Activated CD4-positive, alpha-beta T cell treated with anti-CD3 and anti-CD28 coated beads, Interleukin-2, amount 50 U/mL, for 24 hours (primary cell): ENCODE measurements at regions not wholly inside any gene's neighbourhood (a gene's known extent, or its start where the extent isn't known, plus 50 kb on each side); places are given as distances from the start of the nearest gene placed in this dataset.
"Not testable (repeated sequence)": the region's sequence is repeated elsewhere in the genome, so short reads cannot be mapped to it uniquely, and the experiment has no call there.

Experiments
- DNase-seq, 2 donors: peaks; one replicate each; pipeline ENCODE4 v3.0.0-alpha.2; 2020; ENCODE audit warnings: low read depth in 1 of 2, low spot score in 1 of 2

- no peak for DNase-seq
Observed at GRCh38 chr6:43938178-43939105, 168.4 kb downstream of the VEGFA start.

- no peak for DNase-seq
Observed at GRCh38 chr6:43937236-43938177, 167.5 kb downstream of the VEGFA start.

DNA sequence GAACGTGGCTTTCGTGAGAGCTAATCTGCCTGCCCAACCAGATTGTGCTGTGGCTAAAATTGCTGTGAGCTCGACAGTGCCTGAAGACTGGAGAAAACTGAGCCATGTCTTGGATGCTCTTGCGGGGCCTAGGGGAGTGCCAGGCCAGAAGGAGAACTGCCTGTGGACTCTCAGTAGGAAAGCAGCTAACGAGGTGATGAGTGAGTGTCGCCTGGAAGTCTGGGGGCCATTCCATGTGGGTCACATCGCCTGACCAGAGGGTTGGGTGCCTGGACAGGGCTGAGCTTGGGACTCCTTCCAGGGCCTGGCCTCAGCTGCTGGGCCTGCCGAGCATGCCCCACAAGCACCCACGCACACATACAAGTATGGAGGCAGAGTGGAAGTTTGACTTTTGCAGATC is 166.5 kb downstream of the VEGFA start:
- no peak for DNase-seq

DNA sequence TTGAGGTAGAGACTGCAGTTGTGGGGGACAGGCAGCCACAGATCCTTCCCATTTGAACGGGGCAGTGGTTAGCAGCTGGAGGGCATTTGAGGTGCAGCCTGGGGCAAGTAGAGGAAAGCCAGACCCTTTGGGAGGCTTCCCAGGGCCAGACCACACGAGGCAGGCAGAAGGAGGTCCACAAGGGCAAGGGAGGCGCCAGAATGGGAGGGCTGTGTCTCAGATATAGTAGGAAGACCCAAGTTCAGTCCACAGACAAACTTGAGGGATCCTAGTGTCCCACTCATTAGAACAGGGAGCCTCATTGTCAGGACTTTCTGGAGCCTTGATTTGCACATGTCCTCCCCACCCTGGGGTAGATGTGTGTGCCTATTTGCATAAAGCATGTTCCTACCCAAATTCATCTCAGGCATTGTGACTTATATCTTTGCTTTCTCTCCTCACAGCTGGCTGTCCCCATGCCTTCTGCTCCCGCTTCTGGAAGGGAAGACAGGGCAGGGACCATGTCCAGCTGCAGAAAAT is 166.0 kb downstream of the VEGFA start:
- DNase-seq = no peak

DNA sequence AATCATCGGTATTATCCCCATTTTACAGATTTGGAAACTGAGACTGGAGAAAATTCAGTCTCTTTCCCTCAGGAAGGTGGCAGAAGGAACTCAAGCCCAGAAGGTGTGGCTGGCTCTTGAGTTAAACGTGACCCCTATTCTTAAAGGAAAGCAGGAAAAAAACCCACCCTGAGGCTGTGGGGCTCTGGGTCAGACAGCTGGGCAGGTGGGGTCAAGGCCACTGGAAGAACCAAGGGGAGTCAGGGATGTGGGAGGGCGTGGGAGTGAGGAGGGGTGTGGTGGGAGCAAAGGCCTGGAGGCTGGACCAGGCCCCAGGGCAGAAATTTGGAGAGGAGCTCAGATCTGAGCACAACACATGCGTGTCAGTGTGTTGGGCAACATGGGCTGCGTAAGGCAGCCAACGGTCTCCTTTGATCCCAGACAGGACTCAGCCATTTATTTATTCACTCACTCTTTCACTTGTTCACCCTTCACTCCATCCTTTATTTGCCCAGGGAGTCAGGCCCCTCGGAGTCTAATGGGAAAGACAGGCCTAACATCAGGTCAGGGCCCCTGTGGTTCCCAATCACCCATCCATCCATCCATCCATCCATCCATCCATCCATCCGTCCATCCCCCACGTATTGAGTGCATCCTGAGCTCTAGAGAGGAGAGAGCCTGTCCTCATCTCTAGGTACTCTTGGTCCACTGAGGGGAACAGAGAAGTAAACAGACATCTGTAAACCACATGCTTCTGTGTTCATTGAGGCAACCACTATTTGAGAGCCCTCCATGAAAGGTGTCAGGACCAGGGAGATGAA is 165.0 kb downstream of the VEGFA start:
- no peak for DNase-seq

DNA sequence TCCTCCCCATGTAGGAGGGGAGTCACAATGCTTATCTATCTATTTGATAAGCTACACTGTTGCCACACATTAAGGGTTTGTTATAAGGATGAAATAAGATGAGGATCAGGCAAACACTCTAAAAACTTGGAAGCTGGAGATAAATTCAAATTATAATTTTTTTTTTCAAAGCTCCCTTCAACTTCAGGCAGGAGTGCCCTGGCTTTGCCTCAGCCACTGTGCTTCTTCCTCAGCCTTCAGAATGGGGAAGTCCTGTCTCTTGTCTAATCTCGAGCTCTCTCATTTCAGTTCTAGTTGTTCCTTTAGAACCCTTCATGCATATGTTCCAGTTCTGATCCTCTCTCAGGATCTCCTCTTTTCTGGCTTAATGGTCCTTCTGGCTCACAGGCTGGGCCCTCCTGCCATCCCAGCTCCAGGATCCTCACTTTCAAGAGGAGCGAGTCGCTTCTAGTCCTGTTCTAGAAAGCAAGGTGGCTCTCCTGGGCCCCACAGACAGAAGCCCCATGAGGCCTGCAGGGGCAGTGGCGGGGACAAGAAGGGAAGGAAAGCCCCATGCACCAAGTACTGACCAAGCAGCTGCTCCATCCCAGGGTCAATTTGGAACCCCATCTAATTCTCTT is 164.3 kb downstream of the VEGFA start:
- no peak for DNase-seq

DNA sequence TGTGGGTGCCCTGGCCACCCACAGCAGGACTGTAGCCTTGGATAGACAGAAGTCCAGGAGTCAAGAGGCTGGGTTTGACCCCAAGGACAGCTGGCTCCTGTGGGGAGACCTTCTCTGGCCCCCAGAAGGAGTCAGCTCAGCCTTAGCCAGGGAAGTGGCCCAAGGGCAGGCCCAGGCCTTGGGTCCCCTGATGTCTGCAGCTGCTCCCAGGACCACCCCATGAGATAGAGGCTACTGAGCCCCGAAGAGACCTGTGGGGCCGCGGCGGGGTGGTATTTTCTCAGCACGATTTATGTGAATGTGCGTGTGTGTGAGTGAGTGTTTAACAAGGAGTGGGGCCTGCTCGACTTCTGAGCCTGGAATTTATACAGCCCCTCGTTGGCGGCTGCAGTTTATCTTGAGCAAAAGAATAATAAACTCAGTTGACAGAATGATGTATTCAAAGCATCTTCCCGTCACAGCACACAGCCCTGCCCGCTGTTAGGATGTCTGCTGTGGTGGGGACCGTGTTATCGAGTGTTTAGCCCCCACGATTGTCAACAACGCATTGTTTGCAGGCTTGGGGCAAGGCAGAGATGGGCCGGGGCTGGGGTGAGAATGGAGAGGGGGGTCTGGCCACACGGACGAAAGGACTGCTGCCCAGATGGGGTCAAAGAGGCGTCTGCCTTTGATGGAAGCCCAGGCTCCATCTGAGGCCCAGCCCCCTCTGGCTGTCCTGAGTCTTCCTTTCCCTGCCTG is 163.3 kb downstream of the VEGFA start:
- no peak for DNase-seq

GRCh38 chr6:43932259-43933147 is 162.5 kb downstream of the VEGFA start:
- DNase-seq = no peak

DNA sequence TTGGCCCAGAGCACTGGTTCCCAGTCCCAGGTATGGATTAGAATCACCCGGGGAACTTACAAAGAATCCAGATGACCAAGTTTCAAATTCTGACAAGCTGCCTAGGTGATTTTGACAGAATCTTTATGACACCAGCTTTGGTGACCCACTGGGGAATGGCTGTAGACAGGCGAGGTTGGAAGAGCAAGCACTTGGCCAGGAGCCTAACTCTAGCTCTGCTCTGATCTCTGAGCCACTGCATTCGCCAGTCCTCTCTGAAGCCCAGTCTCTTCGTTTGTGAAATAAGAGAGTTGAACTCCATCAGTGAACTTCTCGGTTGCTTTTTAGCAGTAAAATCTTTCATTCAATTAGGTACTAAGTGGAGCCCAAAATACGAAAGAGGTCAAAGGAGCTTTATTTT is 161.2 kb downstream of the VEGFA start:
- no peak for DNase-seq

- DNase-seq = no peak
Observed at GRCh38 chr6:43930440-43931154, 160.6 kb downstream of the VEGFA start.

- no peak for DNase-seq
Observed at GRCh38 chr6:43929511-43929910, 159.5 kb downstream of the VEGFA start.

DNA sequence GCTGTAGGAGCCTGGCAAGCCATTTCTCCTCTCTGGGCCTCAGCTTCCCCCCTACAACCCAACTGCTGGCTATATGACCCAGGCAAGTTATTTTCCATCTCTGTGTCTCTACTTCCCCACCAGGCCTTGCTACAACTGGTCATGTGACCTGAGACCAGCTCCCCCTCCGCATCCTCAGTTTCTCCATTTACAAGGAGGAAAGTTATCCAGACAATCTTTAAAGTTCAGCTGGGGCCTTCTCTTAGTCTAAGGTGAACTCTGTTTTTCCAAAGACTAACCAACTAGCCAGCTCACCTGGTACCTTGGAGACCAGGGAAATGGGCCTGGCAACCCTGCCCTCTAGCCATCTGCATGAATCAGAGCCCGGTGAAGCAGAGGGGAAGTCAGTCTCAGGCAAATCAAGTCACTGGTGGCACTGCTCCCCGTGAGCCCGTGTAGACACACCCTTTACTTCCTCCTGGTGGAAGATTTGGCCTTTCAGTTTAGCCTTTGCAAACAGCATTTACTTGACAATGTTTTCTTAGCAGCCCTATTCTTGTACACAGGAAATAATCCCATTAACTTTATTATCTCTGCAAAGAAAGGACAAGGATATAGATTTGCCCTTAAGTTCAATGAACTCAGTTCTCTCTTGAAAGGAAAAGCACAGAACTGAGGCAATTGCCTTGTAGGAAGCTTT is 157.7 kb downstream of the VEGFA start:
- DNase-seq = no peak

GRCh38 chr6:43926634-43927531 is 156.9 kb downstream of the VEGFA start:
- no peak for DNase-seq

- not testable (repeated sequence) for DNase-seq
Observed at GRCh38 chr6:43925636-43926139, 155.7 kb downstream of the VEGFA start.

GRCh38 chr6:43924222-43924702 is 154.3 kb downstream of the VEGFA start:
- DNase-seq = peak in 1 of 2 donors; percentile 3
